ENCODE measurements at regions not wholly inside any gene's neighbourhood (a gene's known extent, or its start where the extent isn't known, plus 50 kb on each side); places are given as distances from the start of the nearest gene placed in this dataset.

GRCh38 chrX:39117101-39117500 is 315.8 kb downstream of the MID1IP1 start:
- Histone ChIP-seq H3K27me3 (no peaks in the 10 kb centered on the region), H3K4me1 (no peaks in the 10 kb centered on the region), H3K36me3 (no peaks in the 10 kb centered on the region), H3K9me3 (no peaks in the 10 kb centered on the region), H3K4me3 (replicated peaks in 1 of 3) (no peak overlapping the region), H3K27ac (no peak overlapping the region)
- intact Hi-C loops (cut with DNase I) = no loop called here
- no peak for DNase-seq
- WGBS, 2 donors = 72 to 92% methylated on average over 2 of the region's 2 CpGs
- no peak for TF ChIP-seq POLR2A (IDR thresholded peaks at IDR 0.05)
- no peak for TF ChIP-seq CTCF (IDR thresholded peaks at IDR 0.05)

- TF ChIP-seq POLR2A (IDR thresholded peaks at IDR 0.05) (no peak), CTCF (IDR thresholded peaks at IDR 0.05) (no peak)
- Histone ChIP-seq H3K4me1 (no peaks in the 10 kb centered on the region), H3K27me3 (no peaks in the 10 kb centered on the region), H3K27ac (no peak overlapping the region), H3K4me3 (replicated peaks in 1 of 3) (no peak overlapping the region), H3K36me3 (no peaks in the 10 kb centered on the region), H3K9me3 (no peaks in the 10 kb centered on the region)
- intact Hi-C loops (cut with DNase I) = no loop called here
- 91 to 100% methylated on average over 1 of the region's 1 CpG for WGBS, 2 donors
- DNase-seq = no peak
Observed at GRCh38 chrX:39121903-39122302, 320.6 kb downstream of the MID1IP1 start.

GRCh38 chrX:39125834-39126233 is 324.6 kb downstream of the MID1IP1 start:
- H3K27ac ChIP-seq = no peak overlapping the region
- no peak for TF ChIP-seq CTCF (IDR thresholded peaks at IDR 0.05)
- no peak for TF ChIP-seq POLR2A (IDR thresholded peaks at IDR 0.05)
- intact Hi-C loops (cut with DNase I) = no loop called here
- DNase-seq = no peak
- 13 to 40% methylated on average over 1 of the region's 1 CpG for WGBS, 2 donors
- H3K36me3 ChIP-seq = no peaks in the 10 kb centered on the region
- no peaks in the 10 kb centered on the region for H3K9me3 ChIP-seq
- H3K27me3 ChIP-seq = no peaks in the 10 kb centered on the region
- H3K4me3 ChIP-seq (replicated peaks in 1 of 3) = no peak overlapping the region
- H3K4me1 ChIP-seq = no peaks in the 10 kb centered on the region

GRCh38 chrX:39133971-39134370 is 332.7 kb downstream of the MID1IP1 start:
- Histone ChIP-seq H3K27me3 (no peaks in the 10 kb centered on the region), H3K4me1 (no peaks in the 10 kb centered on the region), H3K27ac (no peak overlapping the region), H3K4me3 (replicated peaks in 1 of 3) (no peak overlapping the region), H3K9me3 (no peaks in the 10 kb centered on the region), H3K36me3 (no peaks in the 10 kb centered on the region)
- DNase-seq = no peak
- intact Hi-C loops (cut with DNase I) = no loop called here
- 57 to 76% methylated on average over 1 to 2 of the region's 2 CpGs for WGBS, 2 donors
- TF ChIP-seq CTCF (IDR thresholded peaks at IDR 0.05) = no peak
- no peak for TF ChIP-seq POLR2A (IDR thresholded peaks at IDR 0.05)

- TF ChIP-seq POLR2A (IDR thresholded peaks at IDR 0.05) (no peak), CTCF (IDR thresholded peaks at IDR 0.05) (no peak)
- intact Hi-C loops (cut with DNase I) = no loop called here
- no peaks in the 10 kb centered on the region for H3K9me3 ChIP-seq
- H3K27ac ChIP-seq = no peak overlapping the region
- H3K27me3 ChIP-seq = no peaks in the 10 kb centered on the region
- H3K36me3 ChIP-seq = no peaks in the 10 kb centered on the region
- 84 to 85% methylated on average over 3 of the region's 3 CpGs for WGBS, 2 donors
- H3K4me1 ChIP-seq = no peaks in the 10 kb centered on the region
- DNase-seq = no peak
- no peak overlapping the region for H3K4me3 ChIP-seq (replicated peaks in 1 of 3)
Observed at GRCh38 chrX:39137363-39137954, 336.2 kb downstream of the MID1IP1 start.

Measured in thyroid gland (tissue), 4 donors.